ENCODE measurements at regions not wholly inside any gene's neighbourhood (a gene's known extent, or its start where the extent isn't known, plus 50 kb on each side); places are given as distances from the start of the nearest gene placed in this dataset.

DNA sequence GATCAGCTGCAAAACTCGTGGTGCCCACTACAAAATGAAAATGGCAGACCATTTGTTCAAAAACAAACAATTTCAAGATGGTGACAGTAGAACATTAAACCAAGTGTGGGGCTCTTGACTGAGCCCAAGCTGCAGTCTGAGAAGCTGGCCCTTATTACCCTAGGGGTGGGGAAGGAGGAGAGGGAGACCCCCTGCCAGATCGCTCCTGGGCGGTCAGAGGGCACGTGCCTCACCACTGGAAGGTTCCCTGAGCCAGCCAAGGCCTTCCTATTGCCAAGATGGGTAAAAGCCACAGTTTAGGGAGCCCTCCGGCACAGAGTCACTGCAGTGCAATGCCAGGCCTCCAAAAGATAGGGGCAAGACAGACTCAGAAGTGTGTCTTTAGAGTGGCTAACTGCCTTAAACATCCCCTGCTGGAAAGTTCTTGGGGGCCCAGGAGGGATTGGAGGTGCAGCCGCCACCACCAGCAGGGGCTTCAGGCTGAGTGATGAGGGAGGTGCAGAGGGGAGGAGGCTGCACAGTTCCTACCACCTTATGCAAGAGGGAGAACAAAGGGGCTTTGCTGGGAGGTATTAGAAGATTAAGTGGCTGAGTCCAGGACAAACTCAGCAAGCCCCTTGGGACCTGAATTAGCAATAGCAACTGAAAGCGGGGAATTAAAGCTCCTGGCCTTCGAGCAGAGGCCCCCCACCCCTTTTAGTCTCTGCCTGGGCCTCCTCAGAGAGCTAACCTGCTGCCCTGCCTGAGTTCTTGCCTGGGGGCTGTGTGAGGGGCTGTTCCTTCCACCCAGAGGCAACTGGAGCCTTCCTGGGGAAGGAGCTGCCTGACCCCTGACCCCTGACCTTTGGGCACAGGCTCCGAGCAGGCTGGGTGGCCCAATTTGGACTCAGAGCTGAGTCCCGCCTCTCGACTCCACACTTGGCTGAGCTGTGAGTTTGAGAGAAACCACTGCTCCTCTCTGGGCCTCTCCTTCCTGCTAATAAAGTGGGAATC is 88.4 kb downstream of the VEGFA start:
- DNase-seq (ENCODE audit: low read depth in 3 of 3, low spot score in 2 of 3): no peak

DNA sequence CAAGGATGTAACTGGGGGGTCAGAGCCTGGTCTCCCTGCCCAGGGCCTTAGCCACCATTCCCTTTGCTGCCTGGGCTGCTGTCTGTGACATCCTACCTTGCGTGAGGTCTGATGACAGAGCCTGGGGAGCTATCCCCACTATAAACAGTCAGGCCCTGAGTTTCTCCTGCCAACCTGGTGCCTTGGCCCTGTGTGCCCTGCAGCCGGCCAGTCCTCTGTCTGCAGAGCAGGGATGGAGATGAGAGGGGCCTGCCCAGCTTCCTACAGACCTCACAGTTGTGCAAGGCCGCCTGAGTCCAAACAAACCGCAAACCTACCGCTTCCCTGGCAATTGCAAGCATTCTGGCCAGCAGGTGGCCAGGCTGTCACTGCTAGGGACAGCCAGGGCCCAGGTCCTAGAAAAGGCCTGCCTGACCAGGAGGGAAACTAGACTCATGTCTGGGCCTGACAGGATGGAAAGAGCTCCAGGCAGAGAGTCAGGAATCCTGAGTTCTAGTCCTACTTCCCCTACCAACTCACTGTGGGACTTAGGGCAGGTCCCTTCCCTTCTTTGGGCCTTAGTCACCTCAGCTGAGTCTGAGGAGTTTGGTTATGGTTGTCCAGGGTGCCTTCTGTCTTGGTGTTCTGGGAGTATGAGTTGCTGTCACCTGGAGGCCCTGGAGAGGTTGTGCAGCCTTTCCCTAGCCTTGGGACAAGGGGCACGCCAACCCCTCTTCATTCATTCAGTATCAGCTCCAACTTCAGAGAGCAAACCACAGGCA is 86.2 kb downstream of the VEGFA start:
- DNase-seq (ENCODE audit: low read depth in 3 of 3, low spot score in 2 of 3): no peak

DNA sequence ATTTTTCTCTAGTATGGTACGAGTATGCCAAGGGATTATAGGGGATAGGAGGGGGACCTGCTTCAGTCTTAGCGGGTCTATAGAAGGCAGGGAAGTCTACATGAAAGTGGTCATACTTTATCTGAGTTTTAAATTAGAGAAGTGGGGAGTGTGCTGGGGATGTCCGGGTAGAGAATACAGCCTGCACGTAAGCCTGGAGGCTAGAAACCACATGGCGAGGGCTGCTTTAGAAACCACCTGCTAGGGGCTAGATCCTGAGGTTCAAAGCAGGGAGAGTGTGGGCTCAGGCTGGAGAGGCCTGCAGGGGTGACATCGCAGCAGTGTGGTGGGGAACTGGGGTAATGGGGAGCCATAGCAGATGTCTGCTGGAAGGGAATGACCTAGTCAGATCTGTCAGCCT is 85.2 kb downstream of the VEGFA start:
- DNase-seq (ENCODE audit: low read depth in 3 of 3, low spot score in 2 of 3): no peak

DNA sequence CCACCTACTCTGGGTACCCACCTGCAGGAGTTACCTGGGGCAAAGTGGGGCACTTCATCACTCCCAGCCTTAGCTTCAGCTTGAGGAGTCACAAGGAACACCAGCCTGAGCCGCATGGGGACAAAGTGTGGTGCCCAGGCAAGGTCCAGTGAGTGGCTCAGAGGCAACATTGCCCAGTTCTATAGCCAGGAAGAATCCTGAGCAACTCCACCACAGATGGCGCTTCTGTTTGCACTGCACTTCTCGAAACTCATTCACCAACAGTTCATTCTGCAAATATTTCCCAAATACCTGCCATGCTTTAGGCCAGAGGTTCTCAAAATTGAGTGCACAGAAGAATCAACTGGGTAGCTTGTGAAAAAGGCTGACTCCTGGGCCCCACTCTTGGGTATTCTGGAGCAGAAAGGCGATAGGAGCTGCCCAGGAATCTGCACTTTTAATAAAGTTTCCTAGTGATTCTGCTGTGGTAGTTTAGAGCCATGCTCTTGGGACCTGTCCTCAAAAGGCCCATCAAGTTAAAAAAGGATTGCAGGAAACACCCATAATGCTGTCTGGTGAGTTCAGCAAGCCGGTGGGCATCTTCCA is 83.1 kb downstream of the VEGFA start:
- DNase-seq (ENCODE audit: low read depth in 3 of 3, low spot score in 2 of 3): no peak

DNA sequence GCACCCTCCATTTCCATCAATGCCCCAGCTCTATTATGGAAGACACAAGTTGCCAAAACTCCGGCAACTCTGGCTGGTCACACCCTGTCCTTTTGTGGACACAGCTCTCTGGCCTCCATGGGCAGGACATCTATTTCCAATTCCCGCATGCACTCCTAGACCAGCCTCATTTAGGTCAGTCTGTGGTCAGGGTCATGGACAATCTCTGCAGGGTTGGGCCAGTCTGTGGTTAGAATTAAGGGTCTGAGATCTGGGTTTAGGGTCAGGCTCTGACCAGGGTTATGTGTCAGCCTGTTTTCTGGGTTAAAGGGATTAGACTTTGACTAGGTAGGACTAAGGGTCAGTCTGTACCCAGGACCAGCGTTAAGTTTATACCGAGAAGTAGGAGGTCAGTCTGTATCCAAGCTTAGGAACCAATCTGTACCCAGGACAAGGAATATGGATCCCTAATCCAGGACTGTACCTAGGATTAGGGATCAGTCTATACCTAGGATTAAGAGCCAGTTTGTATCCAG is 82.4 kb downstream of the VEGFA start:
- no peak for DNase-seq (ENCODE audit: low read depth in 3 of 3, low spot score in 2 of 3)

DNA sequence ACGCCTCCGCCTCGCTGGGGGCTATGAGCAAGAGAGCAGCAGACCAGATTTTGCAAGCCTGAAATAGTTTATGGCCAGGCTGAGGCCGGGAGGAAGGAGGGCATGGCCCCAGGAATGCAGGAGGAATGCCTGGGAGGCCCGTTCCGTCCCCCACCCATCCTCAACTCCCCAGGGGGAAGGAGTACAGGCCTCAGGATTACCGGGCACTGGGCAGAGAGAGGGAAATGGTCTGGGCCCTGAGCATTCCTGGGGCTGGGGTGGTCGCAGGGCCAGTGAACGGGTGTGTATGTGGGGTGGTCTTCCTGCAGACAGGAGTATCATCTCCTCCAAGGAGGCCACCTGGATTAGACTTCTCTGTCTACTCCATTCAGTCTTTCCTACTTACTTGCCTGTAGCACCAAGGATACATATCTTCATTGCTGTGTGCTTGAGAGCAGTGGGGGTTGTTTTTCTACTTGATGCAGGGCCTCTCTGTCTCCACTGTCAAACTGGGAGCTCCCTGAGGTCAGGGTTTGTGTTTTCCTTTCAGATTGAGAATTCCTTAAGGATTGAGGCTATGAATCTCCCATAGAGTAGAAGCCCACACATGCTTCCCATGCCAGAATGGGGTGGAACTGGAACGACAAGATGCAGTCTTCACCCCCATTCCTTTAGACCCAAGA is 81.3 kb downstream of the VEGFA start:
- DNase-seq (ENCODE audit: low read depth in 3 of 3, low spot score in 2 of 3): no peak

DNA sequence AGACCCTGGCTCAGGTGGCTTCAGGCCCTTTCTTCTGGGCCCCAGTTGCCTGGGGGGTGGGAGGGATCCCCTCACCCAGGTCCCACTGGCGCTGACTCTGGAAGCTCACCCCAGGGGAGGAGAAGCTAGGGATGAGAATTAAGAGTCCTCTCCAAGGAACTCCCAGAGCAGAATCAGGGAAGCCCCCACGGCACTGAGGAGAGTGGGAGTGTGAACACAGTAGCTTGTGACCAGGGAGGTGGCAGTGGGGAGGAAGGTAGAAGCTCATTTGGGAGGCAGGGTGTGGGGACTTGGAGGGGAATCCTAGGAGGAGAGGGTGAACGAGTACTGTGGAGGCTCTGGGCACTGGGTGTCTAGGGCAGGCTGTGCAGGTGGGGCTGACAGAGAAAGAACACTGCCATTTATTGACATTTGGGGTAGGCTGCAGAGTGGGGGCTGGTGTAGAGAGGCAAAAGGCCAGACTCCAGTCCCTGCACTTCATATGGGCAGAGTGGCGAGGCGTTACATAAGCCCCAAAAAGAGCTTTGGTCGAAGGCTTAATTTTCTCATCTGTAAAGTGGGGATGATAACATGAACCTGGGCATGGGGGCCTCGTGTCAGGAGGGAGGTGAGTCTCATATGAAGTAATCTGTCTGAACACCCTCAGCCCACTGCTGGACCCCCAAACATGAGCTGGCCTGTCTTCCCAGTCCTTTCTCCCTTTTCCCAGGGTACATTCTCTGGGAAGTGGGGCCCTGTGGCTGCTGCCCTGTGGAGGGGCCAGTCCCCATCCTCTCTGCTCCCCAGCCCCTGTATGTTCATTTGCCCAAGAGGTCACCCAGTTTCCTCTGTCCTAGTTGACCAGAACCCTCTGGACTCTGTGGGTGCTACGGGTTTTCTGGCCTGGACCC is 80.5 kb downstream of the VEGFA start:
- no peak for DNase-seq (ENCODE audit: low read depth in 3 of 3, low spot score in 2 of 3)

DNA sequence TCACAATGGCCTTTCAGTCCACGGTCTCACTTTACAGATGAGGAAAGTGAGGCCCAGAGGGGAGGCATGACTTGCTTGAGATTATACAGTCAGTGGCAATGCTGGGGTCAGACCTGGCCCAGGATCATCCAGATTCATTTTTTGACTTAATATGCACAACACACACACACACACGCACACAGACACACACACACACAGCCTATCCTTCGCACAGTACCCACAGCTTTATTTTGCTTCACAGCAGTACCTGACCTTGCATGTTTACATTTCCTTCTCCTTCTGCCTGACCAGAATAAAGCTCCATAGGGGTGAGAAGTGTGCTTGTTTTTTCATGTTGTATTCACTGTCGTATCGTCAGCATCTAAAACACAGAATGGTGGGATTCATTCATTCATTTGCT is 79.8 kb downstream of the VEGFA start:
- no peak for DNase-seq (ENCODE audit: low read depth in 3 of 3, low spot score in 2 of 3)

DNA sequence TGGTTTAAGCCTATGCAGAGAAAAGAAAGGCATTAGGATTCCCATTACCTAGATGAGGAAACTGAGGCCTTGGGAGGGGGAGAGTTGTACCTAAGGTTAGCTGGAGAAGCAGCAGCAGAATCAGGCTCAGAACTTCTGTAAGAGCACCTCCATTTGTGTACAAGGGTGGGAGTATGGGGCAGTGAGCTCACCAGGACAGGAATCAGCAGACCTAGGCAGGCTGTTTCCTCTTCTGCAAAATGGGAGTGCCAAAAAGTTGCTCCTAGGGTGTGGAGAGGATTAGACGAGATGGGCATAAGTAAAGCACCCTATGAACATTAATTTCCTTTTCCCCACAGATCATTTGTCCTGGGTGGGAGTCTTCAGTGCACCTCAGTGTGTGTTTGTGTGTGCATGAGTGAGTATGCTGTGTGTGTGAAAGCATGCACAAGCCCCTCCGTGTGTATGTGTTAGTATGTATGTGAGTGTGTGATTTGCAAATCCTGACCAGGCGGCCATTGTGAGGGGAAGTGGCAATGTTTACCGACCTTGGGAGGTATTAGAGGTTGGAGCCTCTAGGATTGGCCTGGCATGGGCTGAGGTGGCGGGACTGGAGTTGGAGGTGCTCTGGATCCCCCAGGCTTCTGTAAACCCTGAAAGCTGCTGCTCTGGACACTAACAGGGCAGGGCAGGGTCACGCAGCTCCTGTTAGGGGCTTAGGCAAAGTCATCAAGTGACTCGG is 78.8 kb downstream of the VEGFA start:
- DNase-seq (ENCODE audit: low read depth in 3 of 3, low spot score in 2 of 3): no peak

DNA sequence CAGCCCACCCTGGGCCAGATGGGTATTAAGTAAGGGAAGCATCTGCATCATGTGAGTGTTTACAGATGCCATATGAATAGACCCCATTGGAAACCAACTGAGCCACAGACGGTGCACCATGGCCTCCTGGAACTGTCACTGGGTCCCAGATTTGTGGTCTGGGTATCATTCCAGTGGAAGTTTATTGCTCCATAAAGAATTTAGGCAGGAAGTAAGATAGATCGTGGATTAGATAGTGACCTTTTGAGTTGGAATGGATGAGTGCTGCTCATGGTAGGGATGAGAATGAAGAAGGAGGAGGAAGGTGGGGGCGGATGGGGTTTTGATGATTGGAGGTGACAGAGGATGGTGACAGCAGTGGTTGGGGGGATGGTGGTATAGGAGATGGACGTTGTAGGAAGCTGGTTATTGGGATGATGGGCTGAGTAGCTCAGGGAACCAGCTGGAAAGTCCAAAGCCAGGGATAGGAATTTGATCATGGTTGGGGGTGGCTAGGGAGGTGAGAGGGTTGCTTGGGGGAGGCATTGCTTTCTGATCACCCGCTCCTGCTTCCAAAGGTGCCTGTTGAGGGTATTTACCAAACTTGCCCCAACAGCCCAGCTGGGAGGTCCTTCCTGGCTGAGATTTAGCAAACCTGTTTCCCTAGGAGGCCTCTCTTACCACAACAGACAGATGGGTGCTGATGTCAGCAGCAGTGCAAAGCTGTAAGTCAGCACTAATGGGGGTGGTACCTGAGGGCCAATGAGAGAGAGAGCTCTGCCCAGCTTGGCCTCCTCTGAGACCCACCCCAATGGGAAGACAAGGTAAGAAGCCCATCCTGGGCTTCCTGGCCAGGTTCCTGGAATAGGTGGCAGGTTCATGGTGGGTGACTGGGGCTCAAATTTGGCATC is 78.0 kb downstream of the VEGFA start:
- no peak for DNase-seq (ENCODE audit: low read depth in 3 of 3, low spot score in 2 of 3)

DNA sequence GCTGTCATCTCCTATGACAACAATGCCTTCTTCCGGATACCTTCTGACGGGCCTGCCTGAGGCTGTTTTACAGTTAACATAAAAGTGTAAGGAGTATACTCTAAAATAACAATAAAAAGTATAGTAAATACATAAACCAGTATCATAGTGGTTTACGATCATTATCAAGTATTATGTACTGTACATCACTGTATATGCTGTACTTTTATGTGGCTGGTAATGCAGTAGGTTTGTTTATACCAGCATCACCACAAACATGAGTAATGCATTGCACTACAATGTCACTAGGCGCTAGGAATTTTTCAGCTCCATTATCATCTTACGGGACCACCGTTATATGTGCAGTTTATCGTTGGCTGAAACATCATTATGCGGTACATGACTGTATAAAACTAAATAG is 76.5 kb downstream of the VEGFA start:
- no peak for DNase-seq (ENCODE audit: low read depth in 3 of 3, low spot score in 2 of 3)

DNA sequence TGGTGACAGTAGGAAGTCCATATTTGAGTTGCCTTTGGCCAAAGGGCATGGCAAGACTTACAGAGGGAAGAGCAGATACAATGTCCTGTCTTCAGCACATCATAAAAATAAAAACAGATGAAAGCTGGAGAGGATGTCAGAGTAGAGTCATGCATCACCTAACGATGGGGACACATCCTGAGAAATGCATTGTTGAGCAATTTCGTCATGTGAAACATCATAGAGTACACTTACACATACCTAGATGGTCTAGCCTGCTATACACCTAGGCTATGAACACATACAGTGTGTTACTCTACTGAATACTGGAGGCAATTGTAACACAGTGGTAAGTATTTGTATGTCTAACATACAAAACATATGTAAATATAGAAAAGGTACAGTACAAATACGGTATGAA is 75.6 kb downstream of the VEGFA start:
- DNase-seq (ENCODE audit: low read depth in 3 of 3, low spot score in 2 of 3): no peak

DNA sequence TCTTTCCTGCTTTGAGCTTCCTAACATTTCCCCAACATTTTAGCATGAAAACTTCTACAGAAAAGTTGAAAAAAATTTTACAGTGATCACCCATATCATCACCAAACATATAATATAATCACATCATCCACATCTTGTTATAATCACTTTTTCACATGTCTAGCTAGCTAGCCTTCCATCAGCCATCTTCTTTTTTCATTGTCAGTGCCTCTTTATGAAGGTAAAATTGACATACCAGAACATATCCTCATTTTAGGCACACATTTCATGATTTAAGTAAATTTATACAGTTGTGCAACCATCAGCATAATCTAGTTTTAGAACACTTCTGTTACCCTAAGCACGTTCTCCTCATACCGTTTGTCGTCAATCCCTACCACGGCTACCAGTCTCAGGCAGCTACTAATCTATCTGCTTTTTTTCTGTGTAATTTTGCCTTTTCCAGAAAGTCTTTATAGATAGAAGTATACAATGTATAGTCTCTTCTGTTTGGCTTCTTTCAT is 73.7 kb downstream of the VEGFA start:
- no peak for DNase-seq (ENCODE audit: low read depth in 3 of 3, low spot score in 2 of 3)

DNA sequence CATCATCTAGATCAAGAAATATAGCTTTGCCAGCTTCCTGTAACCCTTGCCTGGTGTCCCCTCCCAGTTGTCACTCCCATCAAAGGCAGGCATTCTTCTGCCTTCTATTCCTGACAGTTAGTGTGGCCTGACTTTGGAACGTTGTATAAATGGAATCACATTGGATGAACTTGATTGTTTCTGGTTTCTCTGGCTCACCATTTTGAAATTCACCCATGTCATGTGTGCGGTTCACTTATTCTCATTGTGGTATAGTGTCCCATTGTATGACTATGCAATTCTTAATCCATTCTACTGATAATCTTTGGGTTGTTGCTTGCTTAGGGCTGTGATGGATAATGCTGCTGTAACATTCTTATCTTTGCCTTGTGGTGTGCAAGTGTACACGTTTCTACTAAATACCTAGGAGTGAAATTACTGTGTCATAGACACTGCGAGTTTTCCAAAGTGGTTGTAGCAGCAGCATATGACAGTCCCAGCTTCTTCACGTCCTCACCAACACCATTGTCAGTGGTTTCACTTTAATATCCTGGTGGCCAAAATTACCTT is 73.2 kb downstream of the VEGFA start:
- no peak for DNase-seq (ENCODE audit: low read depth in 3 of 3, low spot score in 2 of 3)

DNA sequence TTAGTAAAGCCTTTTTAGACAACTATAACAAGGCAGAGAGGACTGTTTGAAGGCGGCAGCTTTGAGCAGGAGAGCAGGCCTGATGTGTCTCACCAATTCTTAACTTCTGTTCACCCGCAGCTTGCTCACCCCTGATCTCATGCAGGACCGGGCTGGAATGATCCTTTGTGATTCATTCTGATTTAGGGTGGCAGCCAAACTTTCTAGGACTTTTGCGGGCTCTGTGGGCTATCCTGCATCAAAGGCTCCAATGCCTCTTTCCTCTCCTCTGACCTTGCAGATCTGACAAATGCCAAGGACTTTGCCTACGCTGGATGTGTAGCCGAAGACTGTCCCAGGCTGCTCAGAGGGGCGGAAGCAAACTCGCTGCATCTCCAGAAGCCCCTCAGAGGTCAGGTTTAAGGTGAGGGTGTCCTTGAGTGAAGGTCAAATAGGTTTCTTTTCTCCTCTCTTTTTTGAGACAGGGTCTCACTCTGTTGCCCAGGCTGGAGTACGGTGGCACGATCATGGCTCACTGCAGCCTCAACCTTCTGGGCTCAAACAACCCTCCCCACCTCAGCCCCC is 72.3 kb downstream of the VEGFA start:
- DNase-seq (ENCODE audit: low read depth in 3 of 3, low spot score in 2 of 3): no peak

DNA sequence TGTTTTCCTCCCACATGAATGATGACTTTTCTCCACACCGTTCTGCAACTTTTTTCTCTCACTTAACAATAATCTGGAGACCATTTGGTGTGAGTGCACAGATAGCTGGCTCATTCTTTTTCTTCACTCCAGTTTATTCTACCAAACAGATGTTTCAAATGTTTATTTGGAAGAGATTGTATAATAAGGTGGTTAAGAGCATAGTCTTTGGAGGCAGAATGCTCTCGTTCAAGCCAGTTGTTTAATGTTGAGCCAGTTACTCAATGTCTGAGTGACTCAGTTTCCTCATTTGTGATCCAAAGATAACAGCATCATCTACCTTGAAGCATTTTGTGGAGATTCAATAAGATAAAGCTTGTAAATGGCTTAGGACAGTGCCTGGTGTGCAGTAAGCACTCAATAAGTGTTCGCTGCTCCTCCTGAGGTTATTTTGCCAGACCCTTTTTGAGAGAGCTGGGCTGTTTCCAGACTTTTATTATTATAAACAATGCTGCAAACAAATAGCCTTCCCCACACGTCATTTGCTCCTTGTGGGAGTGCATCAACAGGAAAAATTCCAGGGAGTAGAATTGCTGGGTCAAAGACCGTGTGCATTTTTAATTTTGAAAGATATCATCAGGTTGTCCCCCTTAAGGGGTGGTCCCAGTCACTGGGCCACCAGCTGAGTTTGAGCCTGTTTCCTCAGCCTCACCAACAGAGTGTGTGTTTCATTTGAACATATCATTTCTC is 70.6 kb downstream of the VEGFA start:
- no peak for DNase-seq (ENCODE audit: low read depth in 3 of 3, low spot score in 2 of 3)

Measured in right renal cortex interstitium (tissue), 3 donors.